ENCODE measurements at regions not wholly inside any gene's neighbourhood (a gene's known extent, or its start where the extent isn't known, plus 50 kb on each side); places are given as distances from the start of the nearest gene placed in this dataset.

- no peaks in the 10 kb centered on the region for H3K36me3 ChIP-seq (ENCODE audit: control insufficient read depth in 2 of 2, insufficient read depth in 2 of 2, low read length in 2 of 2)
- no peak overlapping the region for H3K27ac ChIP-seq (ENCODE audit: low read depth in 2 of 2, low read length in 2 of 2)
- no peak overlapping the region for H3K4me3 ChIP-seq (ENCODE audit: low read length in 2 of 2)
- no peak overlapping the region for H3K9ac ChIP-seq (ENCODE audit: low read depth in 1 of 2, low read length in 2 of 2)
- H3K9me3 ChIP-seq (ENCODE audit: control insufficient read depth in 2 of 2, low read length in 2 of 2), result no peaks in the 10 kb centered on the region
- H3K27me3 ChIP-seq (ENCODE audit: control insufficient read depth in 2 of 2, insufficient read depth in 2 of 2, low read length in 2 of 2), result no peaks in the 10 kb centered on the region
- no peaks in the 10 kb centered on the region for H3K4me1 ChIP-seq (ENCODE audit: control insufficient read depth in 2 of 2, insufficient read depth in 2 of 2, low read length in 2 of 2)
Observed at GRCh38 chr3:110101361-110101760, 764.0 kb upstream of the DPPA4 start.

GRCh38 chr3:110106805-110107204 lies 769.5 kb upstream of the DPPA4 start:
- H3K36me3 ChIP-seq (ENCODE audit: control insufficient read depth in 2 of 2, insufficient read depth in 2 of 2, low read length in 2 of 2), result no peaks in the 10 kb centered on the region
- no peaks in the 10 kb centered on the region for H3K4me1 ChIP-seq (ENCODE audit: control insufficient read depth in 2 of 2, insufficient read depth in 2 of 2, low read length in 2 of 2)
- no peaks in the 10 kb centered on the region for H3K9me3 ChIP-seq (ENCODE audit: control insufficient read depth in 2 of 2, low read length in 2 of 2)
- H3K27ac ChIP-seq (ENCODE audit: low read depth in 2 of 2, low read length in 2 of 2), result no peak overlapping the region
- no peak overlapping the region for H3K9ac ChIP-seq (ENCODE audit: low read depth in 1 of 2, low read length in 2 of 2)
- H3K4me3 ChIP-seq (ENCODE audit: low read length in 2 of 2), result no peak overlapping the region
- no peaks in the 10 kb centered on the region for H3K27me3 ChIP-seq (ENCODE audit: control insufficient read depth in 2 of 2, insufficient read depth in 2 of 2, low read length in 2 of 2)

DNA sequence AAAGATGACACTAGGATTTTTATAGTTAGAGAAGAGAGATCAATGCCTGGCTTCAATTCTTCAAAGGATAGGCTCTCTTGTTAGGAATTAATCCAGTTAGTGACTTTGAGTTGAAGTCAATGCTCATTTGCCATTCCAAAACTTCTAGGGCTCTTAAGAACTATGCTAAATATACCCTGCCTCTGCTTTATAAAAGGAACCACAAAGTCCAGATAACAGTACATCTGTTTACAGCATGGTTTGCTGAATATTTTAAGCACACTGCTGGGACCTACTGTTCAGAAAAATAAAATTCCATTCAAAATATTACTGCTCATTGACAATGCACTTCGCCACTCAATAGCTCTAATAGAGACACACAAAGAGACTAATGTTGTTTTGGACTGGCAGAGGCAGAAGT lies 786.6 kb upstream of the DPPA4 start:
- no peaks in the 10 kb centered on the region for H3K9me3 ChIP-seq (ENCODE audit: control insufficient read depth in 2 of 2, low read length in 2 of 2)
- H3K9ac ChIP-seq (ENCODE audit: low read depth in 1 of 2, low read length in 2 of 2), result no peak overlapping the region
- H3K36me3 ChIP-seq (ENCODE audit: control insufficient read depth in 2 of 2, insufficient read depth in 2 of 2, low read length in 2 of 2), result no peaks in the 10 kb centered on the region
- H3K4me3 ChIP-seq (ENCODE audit: low read length in 2 of 2), result no peak overlapping the region
- H3K4me1 ChIP-seq (ENCODE audit: control insufficient read depth in 2 of 2, insufficient read depth in 2 of 2, low read length in 2 of 2), result no peaks in the 10 kb centered on the region
- no peak overlapping the region for H3K27ac ChIP-seq (ENCODE audit: low read depth in 2 of 2, low read length in 2 of 2)
- H3K27me3 ChIP-seq (ENCODE audit: control insufficient read depth in 2 of 2, insufficient read depth in 2 of 2, low read length in 2 of 2), result no peaks in the 10 kb centered on the region

DNA sequence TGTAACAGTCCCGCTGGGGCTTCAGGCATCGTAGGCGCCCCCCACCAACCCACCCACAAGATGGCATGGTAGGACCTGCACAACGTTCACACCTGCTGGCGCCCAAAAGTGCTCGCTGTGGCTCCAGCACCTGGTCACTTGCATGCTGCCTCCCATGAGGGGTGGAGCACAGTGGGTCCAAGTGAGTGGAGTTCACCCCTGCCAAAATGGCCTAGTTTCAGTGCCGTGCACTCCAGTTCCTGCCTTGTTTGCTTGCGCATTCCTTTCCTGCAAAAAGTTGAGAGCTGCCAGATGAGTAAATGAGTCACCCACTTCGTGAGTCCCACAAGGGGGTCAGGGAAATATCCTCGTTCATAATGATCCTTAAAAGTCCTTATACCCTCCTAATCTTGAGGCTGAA lies 788.7 kb upstream of the DPPA4 start:
- H3K4me1 ChIP-seq (ENCODE audit: control insufficient read depth in 2 of 2, insufficient read depth in 2 of 2, low read length in 2 of 2), result no peaks in the 10 kb centered on the region
- H3K27ac ChIP-seq (ENCODE audit: low read depth in 2 of 2, low read length in 2 of 2), result no peak overlapping the region
- no peaks in the 10 kb centered on the region for H3K9me3 ChIP-seq (ENCODE audit: control insufficient read depth in 2 of 2, low read length in 2 of 2)
- no peaks in the 10 kb centered on the region for H3K36me3 ChIP-seq (ENCODE audit: control insufficient read depth in 2 of 2, insufficient read depth in 2 of 2, low read length in 2 of 2)
- no peak overlapping the region for H3K4me3 ChIP-seq (ENCODE audit: low read length in 2 of 2)
- no peak overlapping the region for H3K9ac ChIP-seq (ENCODE audit: low read depth in 1 of 2, low read length in 2 of 2)
- H3K27me3 ChIP-seq (ENCODE audit: control insufficient read depth in 2 of 2, insufficient read depth in 2 of 2, low read length in 2 of 2), result no peaks in the 10 kb centered on the region

GRCh38 chr3:110133971-110134370 lies 796.6 kb upstream of the DPPA4 start:
- Histone ChIP-seq H3K36me3 (ENCODE audit: control insufficient read depth in 2 of 2, insufficient read depth in 2 of 2, low read length in 2 of 2) (no peaks in the 10 kb centered on the region), H3K9ac (ENCODE audit: low read depth in 1 of 2, low read length in 2 of 2) (no peak overlapping the region), H3K9me3 (ENCODE audit: control insufficient read depth in 2 of 2, low read length in 2 of 2) (no peaks in the 10 kb centered on the region), H3K4me1 (ENCODE audit: control insufficient read depth in 2 of 2, insufficient read depth in 2 of 2, low read length in 2 of 2) (no peaks in the 10 kb centered on the region), H3K4me3 (ENCODE audit: low read length in 2 of 2) (no peak overlapping the region), H3K27ac (ENCODE audit: low read depth in 2 of 2, low read length in 2 of 2) (no peak overlapping the region), H3K27me3 (ENCODE audit: control insufficient read depth in 2 of 2, insufficient read depth in 2 of 2, low read length in 2 of 2) (no peaks in the 10 kb centered on the region)

- Histone ChIP-seq H3K9ac (ENCODE audit: low read depth in 1 of 2, low read length in 2 of 2) (no peak overlapping the region), H3K4me3 (ENCODE audit: low read length in 2 of 2) (no peak overlapping the region), H3K36me3 (ENCODE audit: control insufficient read depth in 2 of 2, insufficient read depth in 2 of 2, low read length in 2 of 2) (no peaks in the 10 kb centered on the region)
Observed at GRCh38 chr3:110139048-110139447, 801.7 kb upstream of the DPPA4 start.

DNA sequence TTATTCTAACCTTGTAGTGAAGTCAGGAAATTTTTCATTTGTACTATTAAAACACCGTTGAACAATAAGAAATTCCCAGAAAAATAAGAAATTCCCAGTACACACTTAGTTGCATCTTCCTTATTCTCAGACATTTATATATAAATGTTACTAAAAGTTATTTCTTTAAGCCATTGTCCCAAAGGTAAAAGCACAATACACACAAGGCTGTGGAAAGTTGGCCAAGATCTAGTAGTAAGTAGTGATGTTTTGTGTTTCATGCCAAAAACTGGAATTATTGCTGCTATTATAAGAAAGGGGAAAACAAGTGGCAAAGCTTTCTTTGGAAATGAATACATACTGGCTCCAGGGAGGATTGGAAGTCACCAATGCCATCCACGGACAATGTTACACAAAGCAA lies 802.5 kb upstream of the DPPA4 start:
- no peak overlapping the region for H3K9ac ChIP-seq (ENCODE audit: low read depth in 1 of 2, low read length in 2 of 2)
- no peaks in the 10 kb centered on the region for H3K4me1 ChIP-seq (ENCODE audit: control insufficient read depth in 2 of 2, insufficient read depth in 2 of 2, low read length in 2 of 2)
- no peaks in the 10 kb centered on the region for H3K27me3 ChIP-seq (ENCODE audit: control insufficient read depth in 2 of 2, insufficient read depth in 2 of 2, low read length in 2 of 2)
- no peaks in the 10 kb centered on the region for H3K36me3 ChIP-seq (ENCODE audit: control insufficient read depth in 2 of 2, insufficient read depth in 2 of 2, low read length in 2 of 2)
- no peaks in the 10 kb centered on the region for H3K9me3 ChIP-seq (ENCODE audit: control insufficient read depth in 2 of 2, low read length in 2 of 2)
- H3K27ac ChIP-seq (ENCODE audit: low read depth in 2 of 2, low read length in 2 of 2), result no peak overlapping the region
- no peak overlapping the region for H3K4me3 ChIP-seq (ENCODE audit: low read length in 2 of 2)

More at GRCh38 chr3:110139048-110139447, 801.7 kb upstream of the DPPA4 start:
- Histone ChIP-seq H3K27me3 (ENCODE audit: control insufficient read depth in 2 of 2, insufficient read depth in 2 of 2, low read length in 2 of 2) (no peaks in the 10 kb centered on the region), H3K4me1 (ENCODE audit: control insufficient read depth in 2 of 2, insufficient read depth in 2 of 2, low read length in 2 of 2) (no peaks in the 10 kb centered on the region), H3K27ac (ENCODE audit: low read depth in 2 of 2, low read length in 2 of 2) (no peak overlapping the region), H3K9me3 (ENCODE audit: control insufficient read depth in 2 of 2, low read length in 2 of 2) (no peaks in the 10 kb centered on the region)

DNA sequence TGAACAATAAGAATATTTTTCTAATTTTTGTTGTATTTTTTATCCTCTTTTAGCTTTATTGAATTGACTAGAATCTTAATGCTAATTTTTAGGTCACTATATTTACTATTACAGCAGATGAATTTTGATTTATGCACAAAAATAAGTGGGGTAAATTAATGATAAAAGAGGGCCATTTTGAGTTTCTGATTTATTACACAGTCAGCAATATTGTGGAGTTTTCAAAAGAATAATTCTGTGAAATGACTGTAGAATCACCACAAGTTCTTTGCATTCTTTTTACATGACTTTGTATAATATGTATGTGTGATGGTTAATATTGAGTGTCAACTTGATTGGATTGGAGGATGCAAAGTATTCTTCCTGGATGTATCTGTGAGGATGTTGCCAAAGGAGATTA lies 812.4 kb upstream of the DPPA4 start:
- H3K4me1 ChIP-seq (ENCODE audit: control insufficient read depth in 2 of 2, insufficient read depth in 2 of 2, low read length in 2 of 2), result no peaks in the 10 kb centered on the region
- no peaks in the 10 kb centered on the region for H3K9me3 ChIP-seq (ENCODE audit: control insufficient read depth in 2 of 2, low read length in 2 of 2)
- no peak overlapping the region for H3K9ac ChIP-seq (ENCODE audit: low read depth in 1 of 2, low read length in 2 of 2)
- H3K36me3 ChIP-seq (ENCODE audit: control insufficient read depth in 2 of 2, insufficient read depth in 2 of 2, low read length in 2 of 2), result no peaks in the 10 kb centered on the region
- H3K4me3 ChIP-seq (ENCODE audit: low read length in 2 of 2), result no peak overlapping the region
- H3K27ac ChIP-seq (ENCODE audit: low read depth in 2 of 2, low read length in 2 of 2), result no peak overlapping the region
- no peaks in the 10 kb centered on the region for H3K27me3 ChIP-seq (ENCODE audit: control insufficient read depth in 2 of 2, insufficient read depth in 2 of 2, low read length in 2 of 2)

GRCh38 chr3:110157221-110157620 lies 819.9 kb upstream of the DPPA4 start:
- Histone ChIP-seq H3K27me3 (ENCODE audit: control insufficient read depth in 2 of 2, insufficient read depth in 2 of 2, low read length in 2 of 2) (no peaks in the 10 kb centered on the region), H3K27ac (ENCODE audit: low read depth in 2 of 2, low read length in 2 of 2) (no peak overlapping the region), H3K4me3 (ENCODE audit: low read length in 2 of 2) (no peak overlapping the region), H3K4me1 (ENCODE audit: control insufficient read depth in 2 of 2, insufficient read depth in 2 of 2, low read length in 2 of 2) (no peaks in the 10 kb centered on the region), H3K36me3 (ENCODE audit: control insufficient read depth in 2 of 2, insufficient read depth in 2 of 2, low read length in 2 of 2) (no peaks in the 10 kb centered on the region), H3K9ac (ENCODE audit: low read depth in 1 of 2, low read length in 2 of 2) (no peak overlapping the region), H3K9me3 (ENCODE audit: control insufficient read depth in 2 of 2, low read length in 2 of 2) (no peaks in the 10 kb centered on the region)

GRCh38 chr3:110164632-110165369 lies 827.5 kb upstream of the DPPA4 start:
- H3K9me3 ChIP-seq (ENCODE audit: control insufficient read depth in 2 of 2, low read length in 2 of 2), result no peaks in the 10 kb centered on the region
- H3K9ac ChIP-seq (ENCODE audit: low read depth in 1 of 2, low read length in 2 of 2), result no peak overlapping the region
- no peaks in the 10 kb centered on the region for H3K4me1 ChIP-seq (ENCODE audit: control insufficient read depth in 2 of 2, insufficient read depth in 2 of 2, low read length in 2 of 2)
- no peak overlapping the region for H3K27ac ChIP-seq (ENCODE audit: low read depth in 2 of 2, low read length in 2 of 2)
- H3K4me3 ChIP-seq (ENCODE audit: low read length in 2 of 2), result no peak overlapping the region
- H3K27me3 ChIP-seq (ENCODE audit: control insufficient read depth in 2 of 2, insufficient read depth in 2 of 2, low read length in 2 of 2), result no peaks in the 10 kb centered on the region
- no peaks in the 10 kb centered on the region for H3K36me3 ChIP-seq (ENCODE audit: control insufficient read depth in 2 of 2, insufficient read depth in 2 of 2, low read length in 2 of 2)

DNA sequence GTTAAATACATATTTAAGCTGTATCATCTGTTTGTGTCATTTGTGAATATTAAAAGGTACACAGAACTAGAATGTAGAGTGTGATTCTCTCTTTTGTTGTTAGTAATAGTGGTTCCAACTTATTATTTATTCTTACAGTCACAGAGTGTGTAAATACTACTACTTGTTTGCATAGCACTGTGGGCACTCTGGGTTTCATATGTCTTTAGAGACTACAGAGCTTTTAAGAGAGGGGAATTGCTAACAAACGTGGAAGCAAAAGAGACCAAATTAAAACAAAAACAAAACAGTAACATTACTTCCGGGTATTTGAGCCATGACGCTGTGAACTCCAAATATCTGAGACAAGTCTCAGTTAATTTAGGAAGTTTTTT lies 828.0 kb upstream of the DPPA4 start:
- no peak overlapping the region for H3K27ac ChIP-seq (ENCODE audit: low read depth in 2 of 2, low read length in 2 of 2)
- no peaks in the 10 kb centered on the region for H3K4me1 ChIP-seq (ENCODE audit: control insufficient read depth in 2 of 2, insufficient read depth in 2 of 2, low read length in 2 of 2)
- H3K27me3 ChIP-seq (ENCODE audit: control insufficient read depth in 2 of 2, insufficient read depth in 2 of 2, low read length in 2 of 2), result no peaks in the 10 kb centered on the region
- no peaks in the 10 kb centered on the region for H3K9me3 ChIP-seq (ENCODE audit: control insufficient read depth in 2 of 2, low read length in 2 of 2)
- no peaks in the 10 kb centered on the region for H3K36me3 ChIP-seq (ENCODE audit: control insufficient read depth in 2 of 2, insufficient read depth in 2 of 2, low read length in 2 of 2)
- H3K9ac ChIP-seq (ENCODE audit: low read depth in 1 of 2, low read length in 2 of 2), result no peak overlapping the region
- H3K4me3 ChIP-seq (ENCODE audit: low read length in 2 of 2), result no peak overlapping the region
